Large intestine (tissue), 3 donors: ENCODE measurements at regions not wholly inside any gene's neighbourhood (a gene's known extent, or its start where the extent isn't known, plus 50 kb on each side); places are given as distances from the start of the nearest gene placed in this dataset.

ENCODE experiments used
- DNase-seq, 2 donors: peaks; one replicate each; pipeline versions ENCODE4 v3.0.0 to v3.0.0-alpha.2; 2013
- H3K27ac ChIP-seq: one replicate; pipeline ENCODE4 v1.5.1; 2013; ENCODE audit warnings: low read length
- H3K27me3 ChIP-seq: 2 replicates; pipeline ENCODE4 v1.6.1; 2013; ENCODE audit warnings: low read length; ENCODE audit not compliant: control insufficient read depth, insufficient read depth
- H3K36me3 ChIP-seq: 2 replicates; pipeline ENCODE4 v1.6.1; 2013; ENCODE audit warnings: low read length; ENCODE audit not compliant: control insufficient read depth, insufficient read depth
- H3K4me1 ChIP-seq: one replicate; pipeline ENCODE4 v1.6.1; 2013; ENCODE audit warnings: low read length; ENCODE audit not compliant: control insufficient read depth, insufficient read depth
- H3K4me3 ChIP-seq: one replicate; pipeline ENCODE4 v1.5.1; 2013; ENCODE audit warnings: low read length
- H3K9me3 ChIP-seq: one replicate; pipeline ENCODE4 v1.6.1; 2013; ENCODE audit warnings: mild to moderate bottlenecking, low read depth, low read length, moderate library complexity; ENCODE audit not compliant: control insufficient read depth
- WGBS: methylation state at CpG from one replicate; pipeline ENCODE4 v1.1.5; 2013; ENCODE audit warnings: low lambda C conversion rate; ENCODE audit not compliant: insufficient coverage; 5-methylcytosine and 5-hydroxymethylcytosine counted together

DNA sequence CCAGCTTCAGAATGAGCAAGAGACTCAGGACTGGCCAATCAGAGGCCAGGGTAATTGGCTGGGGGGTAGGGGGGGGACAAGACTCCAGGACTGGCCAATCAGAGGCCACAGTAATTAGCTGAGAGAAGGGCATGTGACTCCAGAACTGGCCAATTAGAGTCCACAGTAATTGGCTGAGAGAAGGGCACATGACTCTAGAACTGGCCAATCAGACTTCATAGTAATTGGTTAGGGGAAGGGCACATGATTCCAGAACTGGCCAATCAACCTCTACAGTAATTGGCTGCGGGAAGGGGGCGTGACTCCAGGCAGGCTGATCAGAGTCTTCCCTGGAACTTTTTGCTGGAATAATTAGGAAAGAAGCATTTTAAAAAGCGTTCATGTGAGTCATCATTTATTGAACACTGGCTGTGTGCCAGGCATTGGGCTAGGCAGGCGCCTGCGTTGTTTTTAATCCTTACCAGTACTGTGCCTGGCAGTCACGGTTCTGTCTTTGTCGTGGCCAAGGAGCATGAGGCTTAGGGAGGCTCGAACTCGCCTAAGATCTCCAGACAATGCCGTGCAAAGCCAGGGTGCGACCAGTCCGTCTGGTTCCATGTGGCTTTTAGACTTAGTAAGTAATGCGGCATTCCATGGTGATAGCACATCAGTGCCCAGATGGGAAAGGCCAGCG, 508.1 kb downstream of the TBC1D22A start:
- no peak overlapping the region for H3K27ac ChIP-seq
- H3K4me3 ChIP-seq: no peak overlapping the region
- H3K36me3 ChIP-seq: no peaks in the 10 kb centered on the region
- WGBS: no CpG with 5 or more reads among the region's 14 CpGs
- DNase-seq: no peak
- no peaks in the 10 kb centered on the region for H3K9me3 ChIP-seq
- no peaks in the 10 kb centered on the region for H3K4me1 ChIP-seq
- no peaks in the 10 kb centered on the region for H3K27me3 ChIP-seq

DNA sequence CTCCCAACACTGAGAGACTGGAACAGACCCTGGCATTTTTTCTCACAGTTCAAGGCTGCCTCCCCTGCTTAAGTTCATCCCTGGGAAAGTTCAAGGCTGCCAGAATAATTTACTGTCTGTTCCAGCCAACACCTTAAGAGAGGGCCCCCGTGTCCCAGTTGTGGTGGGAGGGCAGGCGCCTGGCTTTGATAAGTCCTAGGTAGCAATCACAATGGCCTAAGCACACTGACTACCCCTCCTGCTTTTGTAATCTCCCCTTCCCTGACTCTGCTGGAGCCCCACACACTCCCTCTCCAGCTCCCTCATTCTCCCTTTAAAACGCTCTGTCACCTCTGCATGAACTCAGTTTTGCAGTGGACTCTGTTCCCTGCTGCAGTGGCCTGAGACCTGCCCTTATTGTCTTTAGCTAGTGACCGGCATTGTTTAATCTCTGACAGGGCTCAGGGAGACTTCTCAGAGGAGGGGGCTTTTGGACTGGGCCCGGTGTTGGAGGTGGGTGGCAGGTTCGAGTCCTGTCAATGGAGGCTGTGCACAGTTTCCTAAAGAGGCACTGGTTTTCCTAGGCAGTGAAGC, 507.2 kb downstream of the TBC1D22A start:
- 67% methylated on average over 1 of the region's 6 CpGs for WGBS
- no peaks in the 10 kb centered on the region for H3K4me1 ChIP-seq
- no peak for DNase-seq

DNA sequence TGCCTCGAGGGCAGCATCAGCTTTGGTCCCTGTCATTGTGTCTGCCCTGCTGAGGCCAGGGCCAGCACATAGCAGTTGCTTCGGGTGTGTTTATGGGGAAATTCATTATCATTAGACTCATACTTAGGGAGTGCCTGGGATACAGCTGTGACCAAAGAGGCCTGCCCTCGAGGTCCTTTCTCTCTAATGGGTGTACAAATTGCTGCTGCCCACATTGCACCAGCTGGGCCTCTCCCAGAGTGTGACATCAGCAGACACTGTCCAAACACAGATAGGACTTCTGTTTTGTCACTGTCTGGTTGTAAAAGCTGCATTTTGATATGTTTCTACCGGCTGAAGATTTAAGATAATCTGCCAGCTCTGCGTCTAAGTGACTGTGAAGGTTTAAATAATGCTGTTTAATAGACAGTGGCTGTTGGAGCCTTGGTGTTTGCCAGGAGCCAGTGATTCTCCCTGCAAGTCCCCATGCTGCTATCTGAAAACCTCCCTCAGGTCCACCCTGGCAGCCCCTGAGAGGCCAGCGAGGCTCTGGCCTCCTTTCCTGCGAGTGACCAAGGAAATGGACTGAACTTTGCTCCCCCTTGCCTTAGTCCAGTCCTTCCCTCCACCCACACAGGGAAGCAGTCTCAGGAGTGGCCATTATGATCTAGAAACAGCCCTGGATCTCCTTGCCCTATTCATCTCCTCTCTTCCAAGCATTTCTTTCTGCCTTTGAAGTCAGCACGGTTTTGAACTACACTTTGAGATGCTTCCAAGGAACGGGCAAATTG, 505.2 kb downstream of the TBC1D22A start:
- Histone ChIP-seq H3K4me1 (no peaks in the 10 kb centered on the region), H3K36me3 (no peaks in the 10 kb centered on the region), H3K27ac (no peak overlapping the region), H3K27me3 (no peaks in the 10 kb centered on the region), H3K4me3 (no peak overlapping the region), H3K9me3 (no peaks in the 10 kb centered on the region)
- DNase-seq: no peak
- WGBS: 83% methylated on average over 1 of the region's 9 CpGs

More for the DNA sequence above, 507.2 kb downstream of the TBC1D22A start:
- Histone ChIP-seq H3K9me3 (no peaks in the 10 kb centered on the region), H3K36me3 (no peaks in the 10 kb centered on the region), H3K27me3 (no peaks in the 10 kb centered on the region), H3K4me3 (no peak overlapping the region), H3K27ac (no peak overlapping the region)

DNA sequence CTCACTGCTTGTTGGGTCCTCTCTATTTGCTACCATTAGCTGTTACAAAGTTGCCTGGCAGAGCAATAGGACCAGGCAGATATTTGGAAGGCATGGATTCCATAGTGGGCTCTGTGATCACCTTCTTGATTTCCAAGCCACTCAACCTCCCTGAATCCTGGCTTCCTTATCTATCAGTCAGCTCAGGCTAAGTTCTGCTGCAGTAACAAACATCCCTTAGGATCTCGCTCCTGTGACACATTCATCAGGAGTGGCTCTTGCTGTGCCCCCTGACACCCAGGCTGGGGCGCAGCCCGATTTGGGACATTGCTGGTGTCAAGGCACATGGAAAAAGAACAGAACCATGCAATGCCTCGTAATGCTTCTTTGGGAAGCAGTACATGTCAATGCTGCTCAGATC, 503.9 kb downstream of the TBC1D22A start:
- Histone ChIP-seq H3K27me3 (no peaks in the 10 kb centered on the region), H3K4me1 (no peaks in the 10 kb centered on the region), H3K27ac (no peak overlapping the region), H3K4me3 (no peak overlapping the region), H3K36me3 (no peaks in the 10 kb centered on the region), H3K9me3 (no peaks in the 10 kb centered on the region)
- DNase-seq: no peak
- no CpG with 5 or more reads among the region's 4 CpGs for WGBS

DNA sequence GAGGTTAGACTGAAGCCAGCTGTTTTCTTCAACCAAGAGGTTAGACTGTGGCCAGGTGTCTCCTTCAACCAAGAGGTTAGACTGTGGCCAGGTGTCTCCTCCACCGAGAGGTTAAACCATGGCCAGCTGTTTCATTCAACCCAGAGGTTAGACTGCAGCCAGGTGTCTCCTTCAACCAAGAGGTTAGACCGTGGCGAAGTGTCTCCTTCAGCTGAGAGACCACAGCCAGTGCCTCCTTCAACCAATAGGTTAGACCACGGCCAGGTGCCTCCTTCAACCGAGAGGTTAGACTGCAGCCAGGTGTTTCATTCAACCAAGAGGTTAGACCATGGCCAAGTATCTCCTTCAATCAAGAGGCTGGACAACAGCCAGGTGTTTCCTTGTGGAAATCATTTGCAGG, 498.1 kb downstream of the TBC1D22A start:
- H3K36me3 ChIP-seq: no peaks in the 10 kb centered on the region
- no peak overlapping the region for H3K4me3 ChIP-seq
- no peaks in the 10 kb centered on the region for H3K9me3 ChIP-seq
- DNase-seq: no peak
- WGBS: no CpG with 5 or more reads among the region's 5 CpGs
- H3K27ac ChIP-seq: no peak overlapping the region
- no peaks in the 10 kb centered on the region for H3K27me3 ChIP-seq
- H3K4me1 ChIP-seq: no peaks in the 10 kb centered on the region

DNA sequence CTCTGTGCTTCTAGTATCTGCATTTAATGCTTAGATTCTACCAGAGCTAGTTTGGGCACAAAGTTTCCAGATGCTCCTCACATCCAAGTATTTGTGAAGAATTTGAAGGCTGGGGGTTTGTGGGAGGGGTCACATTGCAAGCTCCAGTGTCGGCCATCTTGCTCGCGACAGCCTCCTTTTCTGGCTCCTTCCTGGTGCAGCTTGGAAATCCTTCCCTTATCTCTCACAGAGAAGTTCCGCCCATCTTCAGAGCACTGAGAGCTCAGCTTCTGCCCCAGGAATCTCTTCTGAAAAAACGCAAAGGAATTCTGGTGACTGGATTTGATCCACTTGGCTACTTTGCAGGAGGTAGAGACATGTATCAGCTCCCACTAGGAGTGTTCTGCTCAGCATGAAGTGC, 497.5 kb downstream of the TBC1D22A start:
- no peak for DNase-seq
- Histone ChIP-seq H3K4me3 (no peak overlapping the region), H3K9me3 (no peaks in the 10 kb centered on the region), H3K36me3 (no peaks in the 10 kb centered on the region), H3K4me1 (no peaks in the 10 kb centered on the region), H3K27ac (no peak overlapping the region), H3K27me3 (no peaks in the 10 kb centered on the region)
- no CpG with 5 or more reads among the region's 5 CpGs for WGBS

DNA sequence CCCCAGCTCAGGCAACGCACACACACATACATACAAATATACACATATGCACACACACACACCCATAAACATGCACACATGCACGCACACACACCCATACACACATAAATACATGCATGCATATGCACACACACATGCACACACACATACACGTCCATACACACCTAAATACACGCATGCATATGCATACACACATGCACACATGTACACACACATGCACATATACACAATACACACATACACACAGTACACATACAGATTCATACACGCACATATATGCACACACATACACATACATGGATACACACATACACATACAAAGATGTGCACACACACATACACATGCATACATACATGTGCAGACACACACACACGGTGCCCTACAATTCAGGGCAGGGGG, 496.6 kb downstream of the TBC1D22A start:
- Histone ChIP-seq H3K9me3 (no peaks in the 10 kb centered on the region), H3K27ac (no peak overlapping the region), H3K4me1 (no peaks in the 10 kb centered on the region), H3K36me3 (no peaks in the 10 kb centered on the region), H3K4me3 (no peak overlapping the region), H3K27me3 (no peaks in the 10 kb centered on the region)
- no CpG with 5 or more reads among the region's 6 CpGs for WGBS
- no peak for DNase-seq

DNA sequence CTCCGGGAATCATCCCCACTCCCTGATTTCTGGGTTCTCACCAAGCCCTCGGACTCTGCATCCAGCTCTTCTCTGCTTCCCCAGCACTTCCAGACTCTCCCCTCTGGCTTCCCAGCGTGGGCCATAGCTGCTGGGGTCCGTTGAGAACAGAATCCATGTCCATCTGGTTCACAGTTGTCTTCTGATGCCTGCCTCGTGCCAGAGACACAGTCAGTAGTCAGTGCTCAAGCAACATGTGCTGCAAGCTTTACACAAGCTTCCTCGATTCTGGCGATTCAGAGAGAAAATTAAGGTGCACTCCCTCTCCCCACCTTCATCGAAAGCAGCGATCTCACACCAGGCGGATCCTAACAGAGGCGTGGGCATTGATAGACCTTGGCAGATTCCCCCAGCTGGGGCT, 495.5 kb downstream of the TBC1D22A start:
- no CpG with 5 or more reads among the region's 11 CpGs for whole genome bisulfite sequencing
- no peaks in the 10 kb centered on the region for H3K36me3 ChIP-seq
- H3K4me1 ChIP-seq: no peaks in the 10 kb centered on the region
- DNase-seq: no peak
- H3K4me3 ChIP-seq: no peak overlapping the region
- H3K9me3 ChIP-seq: no peaks in the 10 kb centered on the region
- no peak overlapping the region for H3K27ac ChIP-seq
- H3K27me3 ChIP-seq: no peaks in the 10 kb centered on the region

DNA sequence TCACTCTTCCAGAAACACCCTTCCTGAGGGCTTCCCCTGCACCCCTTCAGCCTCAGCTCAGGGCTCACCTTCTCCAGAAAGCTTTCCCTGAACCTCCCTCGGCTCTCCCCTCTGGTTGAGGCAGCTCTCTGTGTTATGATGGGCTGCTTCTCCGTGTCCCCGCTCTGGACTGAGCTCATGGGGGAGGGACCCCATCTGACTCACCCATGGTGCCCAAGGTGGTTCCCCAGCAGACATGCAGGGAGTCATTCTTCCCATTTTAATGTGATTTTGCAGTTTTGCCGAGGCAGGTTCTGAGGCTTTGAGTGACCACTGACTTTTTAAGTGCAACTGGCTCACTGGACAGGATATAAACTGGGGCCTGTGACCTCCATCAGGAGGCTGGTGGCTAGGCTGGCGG, 495.1 kb downstream of the TBC1D22A start:
- WGBS: no CpG with 5 or more reads among the region's 5 CpGs
- H3K4me3 ChIP-seq: no peak overlapping the region
- H3K9me3 ChIP-seq: no peaks in the 10 kb centered on the region
- no peaks in the 10 kb centered on the region for H3K36me3 ChIP-seq
- no peaks in the 10 kb centered on the region for H3K27me3 ChIP-seq
- no peak overlapping the region for H3K27ac ChIP-seq
- DNase-seq: no peak
- no peaks in the 10 kb centered on the region for H3K4me1 ChIP-seq

DNA sequence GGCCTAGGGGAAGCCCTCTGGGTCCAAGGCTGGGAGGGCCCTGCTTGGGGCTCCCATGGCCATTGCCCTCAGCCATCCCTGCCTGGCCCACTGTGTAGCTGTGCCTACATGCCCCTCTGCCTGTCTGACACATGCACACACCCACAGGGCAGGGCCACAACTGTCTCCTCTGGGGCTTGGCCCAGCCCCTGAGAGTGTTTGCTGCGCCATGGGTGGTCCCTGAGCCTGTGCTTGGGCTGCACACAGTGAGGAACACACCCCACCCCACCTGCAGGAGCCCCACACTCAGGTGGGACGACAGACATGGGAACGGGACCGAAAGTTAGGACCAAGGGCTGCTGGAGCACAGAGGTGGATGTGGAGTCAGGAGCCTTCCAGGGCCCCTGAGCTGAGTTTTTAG, 489.5 kb downstream of the TBC1D22A start:
- H3K27me3 ChIP-seq: no peaks in the 10 kb centered on the region
- no peak overlapping the region for H3K4me3 ChIP-seq
- H3K27ac ChIP-seq: no peak overlapping the region
- H3K9me3 ChIP-seq: peaks cover 3% of the 10 kb centered on the region
- no peaks in the 10 kb centered on the region for H3K4me1 ChIP-seq
- DNase-seq: no peak
- H3K36me3 ChIP-seq: no peaks in the 10 kb centered on the region
- WGBS: no CpG with 5 or more reads among the region's 4 CpGs
